ENCODE measurements at regions not wholly inside any gene's neighbourhood (a gene's known extent, or its start where the extent isn't known, plus 50 kb on each side); places are given as distances from the start of the nearest gene placed in this dataset.

- no peaks in the 10 kb centered on the region for H3K27me3 Mint-ChIP-seq (ENCODE audit: unreplicated experiment)
- no peak for DNase-seq
- no peak for TF ChIP-seq CTCF (IDR thresholded peaks at IDR 0.05; ENCODE audit: partially characterized antibody, unreplicated experiment)
- H3K36me3 Mint-ChIP-seq (ENCODE audit: unreplicated experiment): no peaks in the 10 kb centered on the region
- peaks cover 2% of the 10 kb centered on the region for H3K9me3 Mint-ChIP-seq (ENCODE audit: unreplicated experiment)
- H3K4me1 Mint-ChIP-seq (ENCODE audit: low read depth, unreplicated experiment): no peaks in the 10 kb centered on the region
- H3K27ac Mint-ChIP-seq (ENCODE audit: unreplicated experiment): no peak overlapping the region
- no peak overlapping the region for H3K4me3 Mint-ChIP-seq (ENCODE audit: unreplicated experiment)
These were observed 226.7 kb upstream of the ZSWIM2 start for GRCh38 chr2:187075671-187076070.

GRCh38 chr2:187075199-187075635 is 226.2 kb upstream of the ZSWIM2 start:
- Mint-ChIP-seq H3K27me3 (ENCODE audit: unreplicated experiment) (no peaks in the 10 kb centered on the region), H3K36me3 (ENCODE audit: unreplicated experiment) (no peaks in the 10 kb centered on the region), H3K4me3 (ENCODE audit: unreplicated experiment) (no peak overlapping the region), H3K4me1 (ENCODE audit: low read depth, unreplicated experiment) (no peaks in the 10 kb centered on the region), H3K9me3 (ENCODE audit: unreplicated experiment) (peaks cover 2% of the 10 kb centered on the region), H3K27ac (ENCODE audit: unreplicated experiment) (no peak overlapping the region)
- TF ChIP-seq CTCF (IDR thresholded peaks at IDR 0.05; ENCODE audit: partially characterized antibody, unreplicated experiment): no peak
- no peak for DNase-seq

- Mint-ChIP-seq H3K4me1 (ENCODE audit: low read depth, unreplicated experiment) (peaks cover 7% of the 10 kb centered on the region), H3K4me3 (ENCODE audit: unreplicated experiment) (no peak overlapping the region), H3K36me3 (ENCODE audit: unreplicated experiment) (no peaks in the 10 kb centered on the region), H3K27me3 (ENCODE audit: unreplicated experiment) (no peaks in the 10 kb centered on the region), H3K27ac (ENCODE audit: unreplicated experiment) (no peak overlapping the region), H3K9me3 (ENCODE audit: unreplicated experiment) (peaks cover 2% of the 10 kb centered on the region)
- TF ChIP-seq CTCF (IDR thresholded peaks at IDR 0.05; ENCODE audit: partially characterized antibody, unreplicated experiment): no peak
- no peak for DNase-seq
These were observed 209.2 kb upstream of the ZSWIM2 start for GRCh38 chr2:187058198-187058597.

- no peak overlapping the region for H3K27ac Mint-ChIP-seq (ENCODE audit: unreplicated experiment)
- peak; percentile 35 for DNase-seq
- peaks cover 3% of the 10 kb centered on the region for H3K4me1 Mint-ChIP-seq (ENCODE audit: low read depth, unreplicated experiment)
- H3K9me3 Mint-ChIP-seq (ENCODE audit: unreplicated experiment): peaks cover 2% of the 10 kb centered on the region
- TF ChIP-seq CTCF (IDR thresholded peaks at IDR 0.05; ENCODE audit: partially characterized antibody, unreplicated experiment): no peak
- no peaks in the 10 kb centered on the region for H3K36me3 Mint-ChIP-seq (ENCODE audit: unreplicated experiment)
- H3K4me3 Mint-ChIP-seq (ENCODE audit: unreplicated experiment): no peak overlapping the region
- no peaks in the 10 kb centered on the region for H3K27me3 Mint-ChIP-seq (ENCODE audit: unreplicated experiment)
These were observed 208.5 kb upstream of the ZSWIM2 start for GRCh38 chr2:187057466-187057865.

GRCh38 chr2:187056416-187057334 is 207.7 kb upstream of the ZSWIM2 start:
- H3K36me3 Mint-ChIP-seq (ENCODE audit: unreplicated experiment): no peaks in the 10 kb centered on the region
- no peak for DNase-seq
- no peak for TF ChIP-seq CTCF (IDR thresholded peaks at IDR 0.05; ENCODE audit: partially characterized antibody, unreplicated experiment)
- no peak overlapping the region for H3K4me3 Mint-ChIP-seq (ENCODE audit: unreplicated experiment)
- peaks cover 2% of the 10 kb centered on the region for H3K9me3 Mint-ChIP-seq (ENCODE audit: unreplicated experiment)
- peaks cover 3% of the 10 kb centered on the region for H3K4me1 Mint-ChIP-seq (ENCODE audit: low read depth, unreplicated experiment)
- H3K27me3 Mint-ChIP-seq (ENCODE audit: unreplicated experiment): no peaks in the 10 kb centered on the region
- H3K27ac Mint-ChIP-seq (ENCODE audit: unreplicated experiment): no peak overlapping the region
